ENCODE measurements at regions not wholly inside any gene's neighbourhood (a gene's known extent, or its start where the extent isn't known, plus 50 kb on each side); places are given as distances from the start of the nearest gene placed in this dataset.

- Histone ChIP-seq H3K36me3 (ENCODE audit: control insufficient read depth in 1 of 2, insufficient read depth in 2 of 2, low read depth in 1 of 2, low read length in 2 of 2) (no peaks in the 10 kb centered on the region), H3K79me1 (replicated peaks; ENCODE audit: low read length, poor library complexity, severe bottlenecking) (no peaks in the 10 kb centered on the region), H3K18ac (ENCODE audit: low read depth in 1 of 2, low read length in 2 of 2) (no peak overlapping the region), H4K8ac (ENCODE audit: low read length) (no peak overlapping the region), H3K4me1 (ENCODE audit: control insufficient read depth, insufficient read depth, low read depth, low read length) (peaks cover 2% of the 10 kb centered on the region), H2BK15ac (ENCODE audit: low read depth, poor library complexity, severe bottlenecking) (no peak overlapping the region), H3K14ac (ENCODE audit: low read length in 2 of 2) (no peak overlapping the region), H2BK5ac (ENCODE audit: low read depth, low read length, poor library complexity, severe bottlenecking) (no peak overlapping the region), H2AFZ (ENCODE audit: low read depth, low read length) (no peak overlapping the region), H3K4me3 (ENCODE audit: insufficient read depth in 1 of 2, low read depth in 1 of 2, low read length in 2 of 2) (no peak overlapping the region), H2BK120ac (ENCODE audit: low read depth, low read length) (no peak overlapping the region), H3K27me3 (ENCODE audit: control insufficient read depth in 1 of 2, insufficient read depth in 1 of 2, low read length in 2 of 2) (peaks cover 7 to 47% of the 10 kb centered on the region in 2 experiments), H2BK12ac (ENCODE audit: low read length in 2 of 2) (no peak overlapping the region), H3K4ac (ENCODE audit: low read depth in 1 of 2, low read length in 2 of 2) (no peak overlapping the region), H4K91ac (ENCODE audit: low read length) (no peak overlapping the region), H3K23ac (ENCODE audit: low read length in 2 of 2) (no peak overlapping the region), H3K4me2 (ENCODE audit: low read length, poor library complexity, severe bottlenecking) (no peak overlapping the region), H2AK5ac (ENCODE audit: low read length, severe bottlenecking) (no peak overlapping the region), H3K9ac (ENCODE audit: low read length) (no peak overlapping the region), H3K27ac (ENCODE audit: low read length, poor library complexity, severe bottlenecking) (no peak overlapping the region), H3K9me3 (ENCODE audit: control insufficient read depth, low read length) (no peaks in the 10 kb centered on the region)
- 74% methylated on average over 6 of the region's 6 CpGs for WGBS
- DNase-seq: no peak
Measured at GRCh38 chr2:72004976-72005375, 142.7 kb downstream of the CYP26B1 start.

DNA sequence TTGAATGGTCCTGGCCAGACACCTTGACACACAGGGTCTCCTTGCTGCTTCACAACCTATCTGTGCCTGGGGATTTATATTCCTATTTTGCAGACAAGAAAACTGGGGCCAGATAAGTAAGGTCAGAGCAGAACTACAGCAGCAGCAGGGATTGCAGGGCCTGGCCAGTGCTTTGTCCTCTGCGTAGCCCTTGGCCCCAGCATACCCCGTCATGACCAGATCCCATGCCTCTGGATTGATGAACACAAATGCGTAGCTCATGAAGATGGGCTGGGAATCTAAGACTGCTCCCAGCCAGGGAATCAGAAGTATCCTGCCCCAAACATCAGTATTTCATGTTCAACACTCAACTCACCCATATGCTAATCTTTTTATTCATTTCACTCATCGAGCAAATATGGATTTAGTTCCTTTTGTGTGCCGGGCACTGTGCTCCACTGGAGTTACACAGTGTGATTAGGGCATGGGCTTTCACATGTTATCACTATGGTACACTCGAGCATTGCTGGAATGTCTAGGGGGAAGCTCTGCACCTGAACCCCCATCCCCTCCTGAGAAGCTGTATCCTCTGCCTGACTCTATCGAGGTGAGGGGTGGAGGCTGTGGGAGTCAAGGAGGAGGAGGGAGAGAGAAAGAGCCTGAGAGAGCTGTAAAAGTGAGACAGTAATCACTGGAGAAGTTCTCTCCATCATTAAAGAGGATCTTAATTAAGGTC lies 143.3 kb downstream of the CYP26B1 start:
- Histone ChIP-seq H3K27me3 (ENCODE audit: control insufficient read depth in 1 of 2, insufficient read depth in 1 of 2, low read length in 2 of 2) (peaks cover 7 to 53% of the 10 kb centered on the region in 2 experiments), H2BK15ac (ENCODE audit: low read depth, poor library complexity, severe bottlenecking) (no peak overlapping the region), H3K18ac (ENCODE audit: low read depth in 1 of 2, low read length in 2 of 2) (no peak overlapping the region), H2BK12ac (ENCODE audit: low read length in 2 of 2) (no peak overlapping the region), H2AFZ (ENCODE audit: low read depth, low read length) (no peak overlapping the region), H3K4me1 (ENCODE audit: control insufficient read depth, insufficient read depth, low read depth, low read length) (peaks cover 2% of the 10 kb centered on the region), H3K9me3 (ENCODE audit: control insufficient read depth, low read length) (no peaks in the 10 kb centered on the region), H3K36me3 (ENCODE audit: control insufficient read depth in 1 of 2, insufficient read depth in 2 of 2, low read depth in 1 of 2, low read length in 2 of 2) (no peaks in the 10 kb centered on the region), H3K4me3 (ENCODE audit: insufficient read depth in 1 of 2, low read depth in 1 of 2, low read length in 2 of 2) (no peak overlapping the region), H4K91ac (ENCODE audit: low read length) (no peak overlapping the region), H4K8ac (ENCODE audit: low read length) (no peak overlapping the region), H3K9ac (ENCODE audit: low read length) (no peak overlapping the region), H3K27ac (ENCODE audit: low read length, poor library complexity, severe bottlenecking) (no peak overlapping the region), H3K79me1 (replicated peaks; ENCODE audit: low read length, poor library complexity, severe bottlenecking) (no peaks in the 10 kb centered on the region), H2BK120ac (ENCODE audit: low read depth, low read length) (no peak overlapping the region), H3K14ac (ENCODE audit: low read length in 2 of 2) (no peak overlapping the region), H3K4ac (ENCODE audit: low read depth in 1 of 2, low read length in 2 of 2) (no peak overlapping the region), H3K4me2 (ENCODE audit: low read length, poor library complexity, severe bottlenecking) (no peak overlapping the region), H2AK5ac (ENCODE audit: low read length, severe bottlenecking) (no peak overlapping the region), H3K23ac (ENCODE audit: low read length in 2 of 2) (no peak overlapping the region), H2BK5ac (ENCODE audit: low read depth, low read length, poor library complexity, severe bottlenecking) (no peak overlapping the region)
- DNase-seq: no peak
- WGBS: 91% methylated on average over 5 of the region's 7 CpGs

- 80% methylated on average over 3 of the region's 3 CpGs for WGBS
- Histone ChIP-seq H2BK120ac (ENCODE audit: low read depth, low read length) (no peak overlapping the region), H3K4me1 (ENCODE audit: control insufficient read depth, insufficient read depth, low read depth, low read length) (peaks cover 2% of the 10 kb centered on the region), H3K9ac (ENCODE audit: low read length) (no peak overlapping the region), H2BK5ac (ENCODE audit: low read depth, low read length, poor library complexity, severe bottlenecking) (no peak overlapping the region), H2AK5ac (ENCODE audit: low read length, severe bottlenecking) (no peak overlapping the region), H2AFZ (ENCODE audit: low read depth, low read length) (no peak overlapping the region), H4K91ac (ENCODE audit: low read length) (no peak overlapping the region), H3K27me3 (ENCODE audit: control insufficient read depth in 1 of 2, insufficient read depth in 1 of 2, low read length in 2 of 2) (peaks cover 7 to 53% of the 10 kb centered on the region in 2 experiments), H3K36me3 (ENCODE audit: control insufficient read depth in 1 of 2, insufficient read depth in 2 of 2, low read depth in 1 of 2, low read length in 2 of 2) (no peaks in the 10 kb centered on the region), H2BK12ac (ENCODE audit: low read length in 2 of 2) (no peak overlapping the region), H3K4me3 (ENCODE audit: insufficient read depth in 1 of 2, low read depth in 1 of 2, low read length in 2 of 2) (no peak overlapping the region), H4K8ac (ENCODE audit: low read length) (no peak overlapping the region), H3K23ac (ENCODE audit: low read length in 2 of 2) (no peak overlapping the region), H3K27ac (ENCODE audit: low read length, poor library complexity, severe bottlenecking) (no peak overlapping the region), H3K14ac (ENCODE audit: low read length in 2 of 2) (no peak overlapping the region), H3K9me3 (ENCODE audit: control insufficient read depth, low read length) (no peaks in the 10 kb centered on the region), H2BK15ac (ENCODE audit: low read depth, poor library complexity, severe bottlenecking) (no peak overlapping the region), H3K18ac (ENCODE audit: low read depth in 1 of 2, low read length in 2 of 2) (no peak overlapping the region), H3K4me2 (ENCODE audit: low read length, poor library complexity, severe bottlenecking) (no peak overlapping the region), H3K4ac (ENCODE audit: low read depth in 1 of 2, low read length in 2 of 2) (no peak overlapping the region), H3K79me1 (replicated peaks; ENCODE audit: low read length, poor library complexity, severe bottlenecking) (no peaks in the 10 kb centered on the region)
- DNase-seq: no peak
Measured at GRCh38 chr2:72003796-72004195, 143.9 kb downstream of the CYP26B1 start.

GRCh38 chr2:72003124-72003523 lies 144.5 kb downstream of the CYP26B1 start:
- WGBS: 91% methylated on average over 8 of the region's 8 CpGs

More at GRCh38 chr2:72003124-72003523, 144.5 kb downstream of the CYP26B1 start:
- H2BK15ac ChIP-seq (ENCODE audit: low read depth, poor library complexity, severe bottlenecking): no peak overlapping the region
- H3K36me3 ChIP-seq (ENCODE audit: control insufficient read depth in 1 of 2, insufficient read depth in 2 of 2, low read depth in 1 of 2, low read length in 2 of 2): no peaks in the 10 kb centered on the region
- no peak overlapping the region for H3K4me3 ChIP-seq (ENCODE audit: insufficient read depth in 1 of 2, low read depth in 1 of 2, low read length in 2 of 2)
- no peak overlapping the region for H4K8ac ChIP-seq (ENCODE audit: low read length)
- no peak overlapping the region for H3K18ac ChIP-seq (ENCODE audit: low read depth in 1 of 2, low read length in 2 of 2)
- no peak overlapping the region for H3K14ac ChIP-seq (ENCODE audit: low read length in 2 of 2)
- DNase-seq: no peak
- no peak overlapping the region for H2AFZ ChIP-seq (ENCODE audit: low read depth, low read length)
- H3K4ac ChIP-seq (ENCODE audit: low read depth in 1 of 2, low read length in 2 of 2): no peak overlapping the region
- no peaks in the 10 kb centered on the region for H3K9me3 ChIP-seq (ENCODE audit: control insufficient read depth, low read length)
- no peak overlapping the region for H3K23ac ChIP-seq (ENCODE audit: low read length in 2 of 2)
- no peak overlapping the region for H2BK5ac ChIP-seq (ENCODE audit: low read depth, low read length, poor library complexity, severe bottlenecking)
- no peak overlapping the region for H3K27ac ChIP-seq (ENCODE audit: low read length, poor library complexity, severe bottlenecking)
- peaks cover 2% of the 10 kb centered on the region for H3K4me1 ChIP-seq (ENCODE audit: control insufficient read depth, insufficient read depth, low read depth, low read length)
- peaks cover 7 to 48% of the 10 kb centered on the region in 2 experiments for H3K27me3 ChIP-seq (ENCODE audit: control insufficient read depth in 1 of 2, insufficient read depth in 1 of 2, low read length in 2 of 2)
- H2BK120ac ChIP-seq (ENCODE audit: low read depth, low read length): no peak overlapping the region
- no peaks in the 10 kb centered on the region for H3K79me1 ChIP-seq (replicated peaks; ENCODE audit: low read length, poor library complexity, severe bottlenecking)
- no peak overlapping the region for H3K9ac ChIP-seq (ENCODE audit: low read length)
- H2BK12ac ChIP-seq (ENCODE audit: low read length in 2 of 2): no peak overlapping the region
- no peak overlapping the region for H2AK5ac ChIP-seq (ENCODE audit: low read length, severe bottlenecking)
- no peak overlapping the region for H4K91ac ChIP-seq (ENCODE audit: low read length)
- H3K4me2 ChIP-seq (ENCODE audit: low read length, poor library complexity, severe bottlenecking): no peak overlapping the region

Data from mesenchymal stem cell (in vitro differentiated cells and primary cell).